WI38 (cell line): ENCODE measurements at regions not wholly inside any gene's neighbourhood (a gene's known extent, or its start where the extent isn't known, plus 50 kb on each side); places are given as distances from the start of the nearest gene placed in this dataset.

Experiments used
- H3K4me3 ChIP-seq: 2 replicates; pipeline ENCODE4 v1.5.1; 2011; ENCODE audit warnings: low read depth, mild to moderate bottlenecking, control low read depth, low read length
- CTCF ChIP-seq: IDR thresholded peaks from 2 replicates; pipeline ENCODE4 v1.5.1; 2012; ENCODE audit warnings: low read depth, mild to moderate bottlenecking, control low read depth, low read length

GRCh38 chr6:140736231-140736630 is 1361.8 kb upstream of the CITED2 start:
- no peak for TF ChIP-seq CTCF
- no peak overlapping the region for H3K4me3 ChIP-seq

- H3K4me3 ChIP-seq: no peak overlapping the region
- TF ChIP-seq CTCF: no peak
Measured at GRCh38 chr6:140732991-140733390, 1358.5 kb upstream of the CITED2 start.

GRCh38 chr6:140732155-140732554 is 1357.7 kb upstream of the CITED2 start:
- no peak overlapping the region for H3K4me3 ChIP-seq
- no peak for TF ChIP-seq CTCF

- H3K4me3 ChIP-seq: no peak overlapping the region
- no peak for TF ChIP-seq CTCF
Measured at GRCh38 chr6:140731741-140732140, 1357.3 kb upstream of the CITED2 start.

GRCh38 chr6:140729521-140729920 is 1355.1 kb upstream of the CITED2 start:
- H3K4me3 ChIP-seq: no peak overlapping the region
- TF ChIP-seq CTCF: no peak

- no peak for TF ChIP-seq CTCF
Measured at GRCh38 chr6:140718021-140718420, 1343.6 kb upstream of the CITED2 start.

GRCh38 chr6:140713495-140713894 is 1339.0 kb upstream of the CITED2 start:
- H3K4me3 ChIP-seq: no peak overlapping the region
- no peak for TF ChIP-seq CTCF

More at GRCh38 chr6:140718021-140718420, 1343.6 kb upstream of the CITED2 start:
- H3K4me3 ChIP-seq: no peak overlapping the region
